ENCODE measurements at regions not wholly inside any gene's neighbourhood (a gene's known extent, or its start where the extent isn't known, plus 50 kb on each side); places are given as distances from the start of the nearest gene placed in this dataset.

DNA sequence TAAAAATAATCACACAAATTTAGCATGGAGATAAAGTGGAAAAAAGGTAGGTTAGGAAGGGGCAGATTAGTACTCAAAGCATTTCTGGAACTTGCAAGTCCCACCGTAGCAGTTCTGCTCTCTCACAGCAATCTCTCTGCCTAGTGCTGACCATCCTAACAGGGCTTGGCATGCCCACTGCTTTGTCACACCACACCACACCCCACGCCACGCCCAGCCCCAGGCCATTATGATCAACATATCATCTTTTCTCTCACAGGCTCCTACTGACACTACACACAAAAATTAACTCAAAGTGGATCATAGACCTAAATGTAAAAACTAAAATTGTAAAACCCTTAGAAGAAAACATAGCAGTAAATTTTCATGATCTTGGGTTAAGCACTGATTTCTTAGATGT is 273.7 kb downstream of the DAD1 start:
- TF ChIP-seq CTCF (IDR thresholded peaks at IDR 0.05), result no peak
- TF ChIP-seq POLR2AphosphoS5 (IDR thresholded peaks at IDR 0.05; ENCODE audit: insufficient read depth in 1 of 2, low read depth in 1 of 2), result no peak
- TF ChIP-seq POLR2A (IDR thresholded peaks at IDR 0.05), result no peak

Data from vagina (tissue), 2 donors.